Mammary epithelial cell (primary cell): ENCODE measurements at regions not wholly inside any gene's neighbourhood (a gene's known extent, or its start where the extent isn't known, plus 50 kb on each side); places are given as distances from the start of the nearest gene placed in this dataset.

Source experiments
- CTCF ChIP-seq, 2 donors: IDR thresholded peaks in 1 of 2; conservative IDR thresholded peaks in 1 of 2; 2 replicates each; pipeline ENCODE4 v1.5.1; 2011 to 2012; ENCODE audit warnings: inconsistent platforms in 2 of 2, low read length in 2 of 2, mild to moderate bottlenecking in 2 of 2, control low read depth in 1 of 2, low read depth in 1 of 2; ENCODE audit not compliant: insufficient read depth in 1 of 2; ENCODE audit errors: extremely low read depth in 1 of 2
- EZH2 ChIP-seq: IDR thresholded peaks from 2 replicates; pipeline ENCODE4 v1.6.1; 2012; ENCODE audit warnings: low read length, inconsistent platforms, borderline replicate concordance

GRCh38 chr1:187266051-187266450 lies 437.3 kb downstream of the PLA2G4A start:
- no peak for TF ChIP-seq CTCF (conservative IDR thresholded peaks at IDR 0.05 in 1 of 2, IDR thresholded peaks at IDR 0.05 in 1 of 2; ENCODE audit: extremely low read depth in 1 of 2, insufficient read depth in 1 of 2, low read depth in 1 of 2, low read length in 2 of 2)
- no peak for TF ChIP-seq EZH2
